PC-9 (cell line): ENCODE measurements at regions not wholly inside any gene's neighbourhood (a gene's known extent, or its start where the extent isn't known, plus 50 kb on each side); places are given as distances from the start of the nearest gene placed in this dataset.

Experiments
- BruUV-seq: library from RNA; stranded (reverse); fragments of 400-500 nt; replicated peaks from 2 replicates; lab custom pipeline; 2021; lab: Mats Ljungman, UMichigan
- CTCF ChIA-PET: fragments of 300-600 bp; sonication (Branson Sonifier 250); formaldehyde crosslinking; loops from one replicate; lab custom pipeline; 2022; ENCODE audit warnings: antibody characterized with exemption; lab: Charles Lee
- POLR2A ChIA-PET: fragments of 300-600 bp; sonication (Branson Sonifier 250); formaldehyde crosslinking; loops from one replicate; lab custom pipeline; 2022; ENCODE audit warnings: antibody characterized with exemption; ENCODE audit not compliant: unreplicated experiment; lab: Charles Lee
- DNase-seq, 2 experiments: peaks; one replicate each; pipeline versions ENCODE4 v3.0.0 to v3.0.0-alpha.2; 2015 to 2022; ENCODE audit warnings: mixed read lengths in 1 of 2
- H2AFZ ChIP-seq: fragments of 200-600 bp; sonication (generic); 2 replicates; pipeline ENCODE4 v1.8.1; 2017; ENCODE audit warnings: antibody characterized with exemption
- H3F3A ChIP-seq: fragments of 200-600 bp; sonication (generic); 2 replicates; pipeline ENCODE4 v1.8.1; 2017; ENCODE audit warnings: antibody characterized with exemption, mild to moderate bottlenecking, low read depth; ENCODE audit not compliant: insufficient read depth
- H3K27ac ChIP-seq: fragments of 200-600 bp; sonication (generic); 2 replicates; pipeline ENCODE4 v1.6.1; 2016; ENCODE audit warnings: mixed run types
- H3K27me3 ChIP-seq: fragments of 200-600 bp; sonication (generic); 2 replicates; pipeline ENCODE4 v1.6.1; 2016; ENCODE audit warnings: low read depth, mixed run types; ENCODE audit not compliant: insufficient read depth
- H3K36me3 ChIP-seq: fragments of 200-600 bp; sonication (generic); 2 replicates; pipeline ENCODE4 v1.6.1; 2016; ENCODE audit warnings: low read depth, mixed run types
- H3K4me1 ChIP-seq: fragments of 200-600 bp; sonication (generic); replicated peaks from 2 replicates; pipeline ENCODE4 v1.6.1; 2016; ENCODE audit warnings: mixed run types; ENCODE audit not compliant: insufficient read depth
- H3K4me2 ChIP-seq: fragments of 200-600 bp; sonication (generic); 2 replicates; pipeline ENCODE4 v1.6.1; 2017; ENCODE audit warnings: mixed run types
- H3K4me3 ChIP-seq: fragments of 200-600 bp; sonication (generic); 2 replicates; pipeline ENCODE4 v1.6.1; 2016; ENCODE audit warnings: mixed run types
- H3K79me2 ChIP-seq: fragments of 200-600 bp; sonication (generic); 2 replicates; pipeline ENCODE4 v1.6.1; 2017; ENCODE audit warnings: low read depth, mixed run types
- H3K9me2 ChIP-seq: fragments of 200-600 bp; sonication (generic); 2 replicates; pipeline ENCODE4 v1.8.1; 2017; ENCODE audit warnings: mild to moderate bottlenecking; ENCODE audit not compliant: insufficient read depth
- H3K9me3 ChIP-seq: fragments of 200-600 bp; sonication (generic); 2 replicates; pipeline ENCODE4 v1.8.1; 2016; ENCODE audit warnings: low read depth; ENCODE audit not compliant: insufficient read depth
- H4K20me1 ChIP-seq: fragments of 200-600 bp; sonication (generic); 2 replicates; pipeline ENCODE4 v1.8.1; 2017; ENCODE audit not compliant: insufficient read depth
- CTCF ChIP-seq: fragments of 200-600 bp; sonication (generic); conservative IDR thresholded peaks from 2 replicates; pipeline ENCODE4 v1.6.1; 2017; ENCODE audit warnings: mixed run types, antibody characterized with exemption, mild to moderate bottlenecking, moderate library complexity
- EZH2 ChIP-seq: fragments of 200-600 bp; sonication (generic); IDR thresholded peaks from 2 replicates; pipeline ENCODE4 v1.8.0; 2017; ENCODE audit warnings: antibody characterized with exemption, low read depth
- intact Hi-C: fragments of 100-400 bp; cut with micrococcal nuclease; formaldehyde crosslinking; loops from one replicate; pipeline ENCODE4 v1.10.0; 2022; ENCODE audit not compliant: unreplicated experiment

- intact Hi-C loops, result no loop called here
- Histone ChIP-seq H3K36me3 (no peaks in the 10 kb centered on the region), H3K9me2 (no peaks in the 10 kb centered on the region), H3K27me3 (no peaks in the 10 kb centered on the region), H3K4me1 (no peaks in the 10 kb centered on the region), H3K4me3 (no peak overlapping the region), H3K4me2 (no peak overlapping the region), H2AFZ (no peak overlapping the region), H3K9me3 (no peaks in the 10 kb centered on the region), H3F3A (no peaks in the 10 kb centered on the region), H4K20me1 (no peaks in the 10 kb centered on the region), H3K79me2 (no peaks in the 10 kb centered on the region), H3K27ac (no peak overlapping the region)
- ChIA-PET CTCF (no interaction called here), POLR2A (no interaction called here)
- no peak for DNase-seq
- TF ChIP-seq CTCF (no peak), EZH2 (no peak)
- BruUV-seq, result no TSS peak
These were observed 264.8 kb downstream of the KIF20B start for GRCh38 chr10:89966211-89966610.

- POLR2A ChIA-PET, result interaction anchor here (0.6 kb wide), 1 partner anchor 223 kb away, joined by 4 read pairs; no protein-coding TSS in a partner anchor
- no peak overlapping the region for H3K4me2 ChIP-seq
- intact Hi-C loops, result no loop called here
- H3K9me2 ChIP-seq, result no peaks in the 10 kb centered on the region
- H3K9me3 ChIP-seq, result no peaks in the 10 kb centered on the region
- H3K4me3 ChIP-seq, result no peak overlapping the region
- no peaks in the 10 kb centered on the region for H4K20me1 ChIP-seq
- CTCF ChIA-PET, result interaction anchor here (0.6 kb wide), 1 partner anchor 122 kb away, joined by 10 read pairs; no protein-coding TSS in a partner anchor
- H3F3A ChIP-seq, result no peaks in the 10 kb centered on the region
- H3K27ac ChIP-seq, result no peak overlapping the region
- H3K36me3 ChIP-seq, result no peaks in the 10 kb centered on the region
- no TSS peak for BruUV-seq
- no peaks in the 10 kb centered on the region for H3K79me2 ChIP-seq
- TF ChIP-seq EZH2, result no peak
- TF ChIP-seq CTCF, result no peak
- H3K4me1 ChIP-seq, result no peaks in the 10 kb centered on the region
- H2AFZ ChIP-seq, result no peak overlapping the region
- H3K27me3 ChIP-seq, result no peaks in the 10 kb centered on the region
- DNase-seq, result no peak
These were observed 271.9 kb downstream of the KIF20B start for GRCh38 chr10:89973326-89973725.

- Histone ChIP-seq H3K4me2 (no peak overlapping the region), H3K27me3 (no peaks in the 10 kb centered on the region), H3K9me3 (no peaks in the 10 kb centered on the region), H3K36me3 (no peaks in the 10 kb centered on the region), H3F3A (no peaks in the 10 kb centered on the region), H3K79me2 (no peaks in the 10 kb centered on the region), H3K27ac (no peak overlapping the region), H4K20me1 (no peaks in the 10 kb centered on the region), H2AFZ (no peak overlapping the region), H3K9me2 (no peaks in the 10 kb centered on the region), H3K4me3 (no peak overlapping the region), H3K4me1 (no peaks in the 10 kb centered on the region)
- CTCF ChIA-PET, result no interaction called here
- intact Hi-C loops, result no loop called here
- DNase-seq, result no peak
- TF ChIP-seq EZH2, result no peak
- TF ChIP-seq CTCF, result no peak
- POLR2A ChIA-PET, result no interaction called here
- BruUV-seq, result no TSS peak
These were observed 273.7 kb downstream of the KIF20B start for GRCh38 chr10:89975071-89975470.
